HG02759 (cell line): ENCODE measurements at regions not wholly inside any gene's neighbourhood (a gene's known extent, or its start where the extent isn't known, plus 50 kb on each side); places are given as distances from the start of the nearest gene placed in this dataset.

Source experiments
- ATAC-seq: cut with Tn5 transposase; IDR thresholded peaks from one replicate; pipeline ENCODE4 v1.9.1; 2021; ENCODE audit warnings: mild to moderate bottlenecking, moderate library complexity; ENCODE audit not compliant: unreplicated experiment

- no peak for ATAC-seq
Measured at GRCh38 chr10:36638462-36639155, 486.8 kb upstream of the ANKRD30A start.

GRCh38 chr10:36636879-36637278 lies 488.5 kb upstream of the ANKRD30A start:
- ATAC-seq: no peak

- ATAC-seq: no peak
Measured at GRCh38 chr10:36636285-36636839, 489.0 kb upstream of the ANKRD30A start.

GRCh38 chr10:36634916-36635315 lies 490.5 kb upstream of the ANKRD30A start:
- ATAC-seq: no peak

- ATAC-seq: no peak
Measured at GRCh38 chr10:36630267-36630666, 495.1 kb upstream of the ANKRD30A start.

GRCh38 chr10:36629476-36629875 lies 495.9 kb upstream of the ANKRD30A start:
- ATAC-seq: no peak

GRCh38 chr10:36624551-36625100 lies 500.8 kb upstream of the ANKRD30A start:
- no peak for ATAC-seq

- no peak for ATAC-seq
Measured at GRCh38 chr10:36621346-36621745, 504.1 kb upstream of the ANKRD30A start.

- ATAC-seq: no peak
Measured at GRCh38 chr10:36612436-36612835, 513.0 kb upstream of the ANKRD30A start.

GRCh38 chr10:36608866-36609265 lies 516.5 kb upstream of the ANKRD30A start:
- no peak for ATAC-seq

- no peak for ATAC-seq
Measured at GRCh38 chr10:36608251-36608650, 517.1 kb upstream of the ANKRD30A start.

- no peak for ATAC-seq
Measured at GRCh38 chr10:36606234-36606839, 519.1 kb upstream of the ANKRD30A start.

GRCh38 chr10:36604316-36604715 lies 521.1 kb upstream of the ANKRD30A start:
- ATAC-seq: no peak

- no peak for ATAC-seq
Measured at GRCh38 chr10:36603688-36604087, 521.7 kb upstream of the ANKRD30A start.

GRCh38 chr10:36602374-36602773 lies 523.0 kb upstream of the ANKRD30A start:
- no peak for ATAC-seq

GRCh38 chr10:36597756-36598320 lies 527.6 kb upstream of the ANKRD30A start:
- no peak for ATAC-seq

- ATAC-seq: no peak
Measured at GRCh38 chr10:36592964-36593363, 532.4 kb upstream of the ANKRD30A start.

GRCh38 chr10:36591436-36591835 lies 534.0 kb upstream of the ANKRD30A start:
- no peak for ATAC-seq

- no peak for ATAC-seq
Measured at GRCh38 chr10:36583690-36584089, 541.7 kb upstream of the ANKRD30A start.

GRCh38 chr10:36581237-36581636 lies 544.2 kb upstream of the ANKRD30A start:
- no peak for ATAC-seq

GRCh38 chr10:36578306-36578705 lies 547.1 kb upstream of the ANKRD30A start:
- ATAC-seq: no peak

GRCh38 chr10:36577126-36577525 lies 548.3 kb upstream of the ANKRD30A start:
- ATAC-seq: no peak
